Ovary (tissue), 3 donors: ENCODE measurements at regions not wholly inside any gene's neighbourhood (a gene's known extent, or its start where the extent isn't known, plus 50 kb on each side); places are given as distances from the start of the nearest gene placed in this dataset.

ENCODE experiments used
- POLR2A ChIP-seq: fragments of 450-650 bp; IDR thresholded peaks from one replicate; pipeline ENCODE4 v1.6.1; 2017; ENCODE audit warnings: antibody characterized with exemption, mild to moderate bottlenecking, moderate library complexity
- TF ChIP-seq, protein P1 (sequence below), 3 donors: fragments of 450-650 bp in 2 of 3; fragments of 200-600 bp in 1 of 3; IDR thresholded peaks; one replicate each; pipeline versions ENCODE4 v1.5.1 to v1.8.0; 2016 to 2022; ENCODE audit warnings: antibody characterized with exemption in 3 of 3, mild to moderate bottlenecking in 1 of 3
- donor health status: DM: no; HTN: no; CAD: no.

DNA sequence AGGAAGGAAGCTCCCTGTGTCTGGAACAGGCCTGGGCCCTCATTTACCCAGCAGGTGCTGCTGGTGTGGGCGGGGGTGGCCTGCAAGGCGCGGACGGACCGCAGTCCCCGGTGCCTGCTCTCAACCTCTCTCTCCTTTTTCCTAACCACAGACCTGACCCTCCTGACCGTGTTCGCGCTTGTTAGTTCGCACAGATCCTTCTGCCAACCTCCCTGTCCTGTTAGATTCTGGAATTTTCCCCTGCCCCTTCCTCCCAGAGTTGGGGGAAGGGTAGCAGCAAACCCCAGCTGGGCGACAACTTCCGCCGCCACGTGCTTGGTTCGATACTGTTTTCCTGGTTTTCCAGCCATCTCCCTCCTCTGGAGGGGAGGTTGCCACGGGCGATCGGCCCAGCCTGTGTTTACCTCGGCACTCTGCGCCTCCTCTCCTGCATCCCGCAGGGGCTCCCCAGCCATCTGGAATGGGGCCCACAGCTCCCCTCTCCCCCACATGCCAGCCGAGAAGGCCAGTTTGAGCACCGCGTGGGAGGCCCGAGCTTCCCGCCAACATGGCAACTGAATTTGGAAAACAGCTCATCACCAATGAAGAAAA lies 70.8 kb upstream of the UNC5A start:
- TF ChIP-seq, protein P1, sequence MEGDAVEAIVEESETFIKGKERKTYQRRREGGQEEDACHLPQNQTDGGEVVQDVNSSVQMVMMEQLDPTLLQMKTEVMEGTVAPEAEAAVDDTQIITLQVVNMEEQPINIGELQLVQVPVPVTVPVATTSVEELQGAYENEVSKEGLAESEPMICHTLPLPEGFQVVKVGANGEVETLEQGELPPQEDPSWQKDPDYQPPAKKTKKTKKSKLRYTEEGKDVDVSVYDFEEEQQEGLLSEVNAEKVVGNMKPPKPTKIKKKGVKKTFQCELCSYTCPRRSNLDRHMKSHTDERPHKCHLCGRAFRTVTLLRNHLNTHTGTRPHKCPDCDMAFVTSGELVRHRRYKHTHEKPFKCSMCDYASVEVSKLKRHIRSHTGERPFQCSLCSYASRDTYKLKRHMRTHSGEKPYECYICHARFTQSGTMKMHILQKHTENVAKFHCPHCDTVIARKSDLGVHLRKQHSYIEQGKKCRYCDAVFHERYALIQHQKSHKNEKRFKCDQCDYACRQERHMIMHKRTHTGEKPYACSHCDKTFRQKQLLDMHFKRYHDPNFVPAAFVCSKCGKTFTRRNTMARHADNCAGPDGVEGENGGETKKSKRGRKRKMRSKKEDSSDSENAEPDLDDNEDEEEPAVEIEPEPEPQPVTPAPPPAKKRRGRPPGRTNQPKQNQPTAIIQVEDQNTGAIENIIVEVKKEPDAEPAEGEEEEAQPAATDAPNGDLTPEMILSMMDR (IDR thresholded peaks at IDR 0.05): no peak
- no peak for TF ChIP-seq POLR2A
